ENCODE measurements at regions not wholly inside any gene's neighbourhood (a gene's known extent, or its start where the extent isn't known, plus 50 kb on each side); places are given as distances from the start of the nearest gene placed in this dataset.

DNA sequence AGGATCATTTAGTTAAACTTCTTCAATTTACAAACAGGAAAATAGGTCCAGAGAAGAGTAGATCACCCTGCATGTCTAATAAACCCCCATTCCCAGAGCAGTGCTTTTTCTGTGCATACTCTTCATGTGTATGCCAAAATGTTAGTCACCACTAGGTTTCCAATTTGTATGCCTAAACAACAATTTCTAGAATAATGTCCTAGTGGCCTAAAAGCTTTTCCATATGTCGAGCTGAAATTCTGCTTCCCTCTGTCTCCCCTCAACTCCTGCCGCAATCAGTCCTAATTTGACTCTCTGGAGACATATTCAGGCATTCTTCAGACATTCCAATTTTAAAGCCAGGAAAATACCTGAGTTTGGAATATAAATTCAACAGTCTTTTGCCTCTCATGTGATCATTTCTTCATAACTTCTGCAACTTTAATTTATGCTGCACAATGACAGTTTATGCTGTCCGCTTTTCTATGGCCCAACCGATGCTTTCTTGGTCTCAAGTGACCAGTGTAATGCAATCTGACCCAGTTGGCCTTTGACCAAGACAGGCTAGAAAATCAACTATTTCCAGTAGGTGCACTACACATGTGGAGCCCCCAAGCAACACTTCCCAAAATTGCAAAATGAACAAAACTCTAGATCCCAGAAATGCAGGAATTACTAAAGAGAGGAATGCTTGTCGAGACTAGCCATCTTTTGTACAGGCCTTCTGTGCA is 122.9 kb upstream of the FMR1 start:
- Histone ChIP-seq H3K18ac (ENCODE audit: low read length) (no peak overlapping the region), H3K4me1 (ENCODE audit: control insufficient read depth, low read depth, low read length) (no peaks in the 10 kb centered on the region), H3K23ac (ENCODE audit: low read length) (no peak overlapping the region), H3K9ac (ENCODE audit: low read length) (no peak overlapping the region), H2BK5ac (ENCODE audit: low read length) (no peak overlapping the region), H3K4ac (ENCODE audit: low read depth, low read length) (no peak overlapping the region), H3K4me3 (ENCODE audit: low read length) (no peak overlapping the region), H3K4me2 (ENCODE audit: low read length) (no peak overlapping the region), H3K27me3 (ENCODE audit: insufficient read depth, low read length, poor library complexity) (no peaks in the 10 kb centered on the region), H2BK15ac (replicated peaks; ENCODE audit: low read depth) (no peak overlapping the region), H2AK5ac (ENCODE audit: low read length) (no peak overlapping the region), H3K79me2 (ENCODE audit: control insufficient read depth, insufficient read depth, low read length) (no peaks in the 10 kb centered on the region), H4K8ac (ENCODE audit: low read depth, low read length) (no peak overlapping the region), H3K27ac (ENCODE audit: low read depth, low read length) (no peak overlapping the region), H2BK120ac (ENCODE audit: low read depth, low read length) (no peak overlapping the region), H4K5ac (ENCODE audit: low read length) (no peak overlapping the region), H3K56ac (ENCODE audit: low read length) (no peak overlapping the region), H3K36me3 (ENCODE audit: control insufficient read depth, insufficient read depth, low read length) (no peaks in the 10 kb centered on the region), H3K79me1 (ENCODE audit: low read length) (no peaks in the 10 kb centered on the region)
- DNase-seq: no peak
- WGBS (ENCODE audit: extremely low coverage, insufficient coverage, low lambda C conversion rate): no CpG with 5 or more reads among the region's 5 CpGs

DNA sequence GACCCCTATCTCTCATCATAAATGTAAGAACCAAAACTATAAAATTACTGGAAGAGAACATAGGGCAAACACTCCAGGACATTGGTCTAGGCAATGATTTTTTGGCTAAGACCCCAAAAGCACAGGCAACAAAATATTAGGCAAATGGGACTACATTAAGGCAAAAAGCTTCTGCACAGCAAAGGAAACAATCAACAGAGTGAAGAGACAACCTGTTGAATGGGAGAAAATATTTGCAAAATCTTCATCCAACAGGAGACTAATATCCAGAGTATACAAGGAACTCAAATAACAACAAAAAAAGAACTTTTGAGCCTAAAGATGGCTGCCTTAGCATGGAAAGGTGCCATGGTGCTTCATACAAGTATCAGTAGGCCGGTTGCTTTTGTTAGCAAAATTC is 111.1 kb upstream of the FMR1 start:
- no peaks in the 10 kb centered on the region for H3K27me3 ChIP-seq (ENCODE audit: insufficient read depth, low read length, poor library complexity)
- no peak overlapping the region for H4K8ac ChIP-seq (ENCODE audit: low read depth, low read length)
- H3K79me1 ChIP-seq (ENCODE audit: low read length): no peaks in the 10 kb centered on the region
- no peaks in the 10 kb centered on the region for H3K79me2 ChIP-seq (ENCODE audit: control insufficient read depth, insufficient read depth, low read length)
- no peak overlapping the region for H2BK120ac ChIP-seq (ENCODE audit: low read depth, low read length)
- H3K18ac ChIP-seq (ENCODE audit: low read length): no peak overlapping the region
- H3K36me3 ChIP-seq (ENCODE audit: control insufficient read depth, insufficient read depth, low read length): no peaks in the 10 kb centered on the region
- no peak overlapping the region for H4K5ac ChIP-seq (ENCODE audit: low read length)
- H3K23ac ChIP-seq (ENCODE audit: low read length): no peak overlapping the region
- no peak overlapping the region for H2AK5ac ChIP-seq (ENCODE audit: low read length)
- no peak for DNase-seq
- H2BK15ac ChIP-seq (replicated peaks; ENCODE audit: low read depth): no peak overlapping the region
- no CpG with 5 or more reads among the region's 1 CpG for whole genome bisulfite sequencing (ENCODE audit: extremely low coverage, insufficient coverage, low lambda C conversion rate)
- H3K4me3 ChIP-seq (ENCODE audit: low read length): no peak overlapping the region
- no peak overlapping the region for H3K4me2 ChIP-seq (ENCODE audit: low read length)
- H2BK5ac ChIP-seq (ENCODE audit: low read length): no peak overlapping the region
- no peak overlapping the region for H3K9ac ChIP-seq (ENCODE audit: low read length)
- no peak overlapping the region for H3K27ac ChIP-seq (ENCODE audit: low read depth, low read length)
- no peak overlapping the region for H3K56ac ChIP-seq (ENCODE audit: low read length)
- no peaks in the 10 kb centered on the region for H3K4me1 ChIP-seq (ENCODE audit: control insufficient read depth, low read depth, low read length)
- no peak overlapping the region for H3K4ac ChIP-seq (ENCODE audit: low read depth, low read length)

DNA sequence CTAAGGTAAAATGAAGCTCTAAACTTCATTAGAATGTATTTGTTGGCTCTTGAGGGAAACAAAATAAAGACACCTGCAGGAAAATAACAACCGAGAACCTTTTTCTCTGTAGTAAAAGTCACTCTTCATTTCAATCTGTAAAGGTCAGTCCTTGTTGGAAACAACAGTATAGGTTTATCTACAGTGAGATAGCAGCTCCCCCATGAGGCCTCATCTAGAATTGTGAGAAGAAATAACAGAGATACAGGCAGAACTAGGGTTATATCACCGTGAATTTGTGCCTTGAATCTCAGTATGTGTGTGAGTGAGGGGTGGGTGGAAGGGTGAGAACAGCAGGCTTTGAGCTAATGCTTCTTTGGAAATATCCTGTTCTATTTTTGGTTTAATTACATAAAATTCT is 107.8 kb upstream of the FMR1 start:
- Histone ChIP-seq H3K4me3 (ENCODE audit: low read length) (no peak overlapping the region), H3K79me2 (ENCODE audit: control insufficient read depth, insufficient read depth, low read length) (no peaks in the 10 kb centered on the region), H3K36me3 (ENCODE audit: control insufficient read depth, insufficient read depth, low read length) (no peaks in the 10 kb centered on the region), H3K18ac (ENCODE audit: low read length) (no peak overlapping the region), H3K4ac (ENCODE audit: low read depth, low read length) (no peak overlapping the region), H3K23ac (ENCODE audit: low read length) (no peak overlapping the region), H3K56ac (ENCODE audit: low read length) (no peak overlapping the region), H2AK5ac (ENCODE audit: low read length) (no peak overlapping the region), H3K27ac (ENCODE audit: low read depth, low read length) (no peak overlapping the region), H2BK15ac (replicated peaks; ENCODE audit: low read depth) (no peak overlapping the region), H3K9ac (ENCODE audit: low read length) (no peak overlapping the region), H3K4me2 (ENCODE audit: low read length) (no peak overlapping the region), H2BK120ac (ENCODE audit: low read depth, low read length) (no peak overlapping the region), H3K27me3 (ENCODE audit: insufficient read depth, low read length, poor library complexity) (no peaks in the 10 kb centered on the region), H2BK5ac (ENCODE audit: low read length) (no peak overlapping the region), H3K4me1 (ENCODE audit: control insufficient read depth, low read depth, low read length) (no peaks in the 10 kb centered on the region), H4K5ac (ENCODE audit: low read length) (no peak overlapping the region), H4K8ac (ENCODE audit: low read depth, low read length) (no peak overlapping the region), H3K79me1 (ENCODE audit: low read length) (no peaks in the 10 kb centered on the region)
- peak; percentile 48 for DNase-seq
- no CpG with 5 or more reads among the region's 2 CpGs for WGBS (ENCODE audit: extremely low coverage, insufficient coverage, low lambda C conversion rate)

DNA sequence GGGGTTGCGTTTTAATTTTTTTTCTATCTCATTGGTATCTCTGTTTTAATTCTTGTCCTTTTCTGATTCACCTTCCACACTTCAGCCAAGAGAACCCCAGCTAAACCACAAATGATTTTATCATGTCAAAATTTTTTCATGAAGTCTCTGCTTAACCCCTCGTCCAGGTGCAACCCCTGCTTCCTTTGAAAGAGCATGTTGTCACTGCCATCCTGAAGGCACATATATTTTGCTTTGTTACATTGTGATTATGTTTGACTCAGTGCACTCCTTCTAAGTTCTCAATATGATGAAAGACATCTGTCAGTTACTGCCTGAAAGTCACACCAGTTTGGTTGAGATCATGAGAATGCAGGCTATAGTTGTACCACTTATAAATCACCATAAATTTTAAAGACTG is 99.9 kb upstream of the FMR1 start:
- no peaks in the 10 kb centered on the region for H3K4me1 ChIP-seq (ENCODE audit: control insufficient read depth, low read depth, low read length)
- no peak overlapping the region for H3K4me3 ChIP-seq (ENCODE audit: low read length)
- H2BK120ac ChIP-seq (ENCODE audit: low read depth, low read length): no peak overlapping the region
- H3K18ac ChIP-seq (ENCODE audit: low read length): no peak overlapping the region
- no peak overlapping the region for H4K8ac ChIP-seq (ENCODE audit: low read depth, low read length)
- H3K56ac ChIP-seq (ENCODE audit: low read length): no peak overlapping the region
- no peaks in the 10 kb centered on the region for H3K79me1 ChIP-seq (ENCODE audit: low read length)
- H2BK15ac ChIP-seq (replicated peaks; ENCODE audit: low read depth): no peak overlapping the region
- H3K27me3 ChIP-seq (ENCODE audit: insufficient read depth, low read length, poor library complexity): no peaks in the 10 kb centered on the region
- no CpG with 5 or more reads among the region's 2 CpGs for whole genome bisulfite sequencing (ENCODE audit: extremely low coverage, insufficient coverage, low lambda C conversion rate)
- H3K36me3 ChIP-seq (ENCODE audit: control insufficient read depth, insufficient read depth, low read length): no peaks in the 10 kb centered on the region
- H4K5ac ChIP-seq (ENCODE audit: low read length): no peak overlapping the region
- no peak overlapping the region for H3K4ac ChIP-seq (ENCODE audit: low read depth, low read length)
- H2BK5ac ChIP-seq (ENCODE audit: low read length): no peak overlapping the region
- H2AK5ac ChIP-seq (ENCODE audit: low read length): no peak overlapping the region
- H3K23ac ChIP-seq (ENCODE audit: low read length): no peak overlapping the region
- no peak overlapping the region for H3K4me2 ChIP-seq (ENCODE audit: low read length)
- DNase-seq: no peak
- no peaks in the 10 kb centered on the region for H3K79me2 ChIP-seq (ENCODE audit: control insufficient read depth, insufficient read depth, low read length)
- H3K27ac ChIP-seq (ENCODE audit: low read depth, low read length): no peak overlapping the region
- H3K9ac ChIP-seq (ENCODE audit: low read length): no peak overlapping the region

DNA sequence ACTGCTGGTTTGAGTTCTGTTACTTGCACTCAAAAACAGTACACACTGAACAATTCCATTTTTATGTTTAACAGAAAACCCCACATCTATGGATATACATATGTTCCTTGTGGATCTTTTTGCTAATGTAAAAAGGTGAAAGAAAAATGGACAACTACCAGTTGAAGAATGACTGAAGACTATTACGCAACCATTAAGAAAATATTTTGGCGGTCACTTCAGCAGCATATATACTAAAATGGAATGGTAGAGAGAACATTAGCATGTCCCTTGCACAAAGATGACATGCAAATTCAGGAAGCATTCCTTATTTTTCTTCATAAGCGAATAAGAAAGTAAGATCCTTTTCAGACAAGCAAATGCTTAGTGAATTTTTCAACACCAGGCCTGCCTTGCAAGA is 84.6 kb upstream of the FMR1 start:
- Histone ChIP-seq H3K9ac (ENCODE audit: low read length) (no peak overlapping the region), H2BK5ac (ENCODE audit: low read length) (no peak overlapping the region), H2BK15ac (replicated peaks; ENCODE audit: low read depth) (no peak overlapping the region), H3K4me2 (ENCODE audit: low read length) (no peak overlapping the region), H3K27ac (ENCODE audit: low read depth, low read length) (no peak overlapping the region), H3K56ac (ENCODE audit: low read length) (no peak overlapping the region), H4K8ac (ENCODE audit: low read depth, low read length) (no peak overlapping the region), H3K18ac (ENCODE audit: low read length) (no peak overlapping the region), H3K36me3 (ENCODE audit: control insufficient read depth, insufficient read depth, low read length) (no peaks in the 10 kb centered on the region), H4K5ac (ENCODE audit: low read length) (no peak overlapping the region), H3K79me2 (ENCODE audit: control insufficient read depth, insufficient read depth, low read length) (no peaks in the 10 kb centered on the region), H2AK5ac (ENCODE audit: low read length) (no peak overlapping the region), H3K27me3 (ENCODE audit: insufficient read depth, low read length, poor library complexity) (no peaks in the 10 kb centered on the region), H3K4ac (ENCODE audit: low read depth, low read length) (no peak overlapping the region), H3K4me3 (ENCODE audit: low read length) (no peak overlapping the region), H3K23ac (ENCODE audit: low read length) (no peak overlapping the region), H3K79me1 (ENCODE audit: low read length) (no peaks in the 10 kb centered on the region), H3K4me1 (ENCODE audit: control insufficient read depth, low read depth, low read length) (no peaks in the 10 kb centered on the region), H2BK120ac (ENCODE audit: low read depth, low read length) (no peak overlapping the region)
- WGBS (ENCODE audit: extremely low coverage, insufficient coverage, low lambda C conversion rate): no CpG with 5 or more reads among the region's 3 CpGs
- DNase-seq: no peak

DNA sequence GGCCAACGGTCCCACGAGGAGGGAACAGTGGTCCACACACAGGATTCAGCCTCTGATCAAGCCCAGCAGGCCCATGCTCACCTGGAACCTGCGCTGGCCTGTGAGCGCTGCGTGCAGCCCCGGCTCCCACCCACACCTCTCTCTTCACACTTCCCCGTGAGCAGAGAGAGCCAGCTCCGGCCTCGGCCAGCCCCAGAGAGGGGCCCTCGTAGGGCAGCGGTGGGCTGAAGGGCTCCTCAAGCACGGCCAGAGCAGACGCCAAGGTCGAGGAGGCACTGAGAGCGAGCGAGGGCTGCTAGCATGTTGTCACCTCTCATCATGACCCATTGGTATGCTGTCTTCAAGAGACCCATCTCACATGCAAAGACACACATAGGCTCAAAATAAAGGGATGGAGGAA is 83.0 kb upstream of the FMR1 start:
- Histone ChIP-seq H3K79me1 (ENCODE audit: low read length) (no peaks in the 10 kb centered on the region), H3K4me3 (ENCODE audit: low read length) (no peak overlapping the region), H2BK5ac (ENCODE audit: low read length) (no peak overlapping the region), H4K8ac (ENCODE audit: low read depth, low read length) (no peak overlapping the region), H3K27ac (ENCODE audit: low read depth, low read length) (no peak overlapping the region), H3K9ac (ENCODE audit: low read length) (no peak overlapping the region), H3K4ac (ENCODE audit: low read depth, low read length) (no peak overlapping the region), H3K4me1 (ENCODE audit: control insufficient read depth, low read depth, low read length) (no peaks in the 10 kb centered on the region), H2BK15ac (replicated peaks; ENCODE audit: low read depth) (no peak overlapping the region), H4K5ac (ENCODE audit: low read length) (no peak overlapping the region), H3K23ac (ENCODE audit: low read length) (no peak overlapping the region), H3K27me3 (ENCODE audit: insufficient read depth, low read length, poor library complexity) (no peaks in the 10 kb centered on the region), H3K56ac (ENCODE audit: low read length) (no peak overlapping the region), H2BK120ac (ENCODE audit: low read depth, low read length) (no peak overlapping the region), H2AK5ac (ENCODE audit: low read length) (no peak overlapping the region), H3K36me3 (ENCODE audit: control insufficient read depth, insufficient read depth, low read length) (no peaks in the 10 kb centered on the region), H3K79me2 (ENCODE audit: control insufficient read depth, insufficient read depth, low read length) (no peaks in the 10 kb centered on the region), H3K18ac (ENCODE audit: low read length) (no peak overlapping the region), H3K4me2 (ENCODE audit: low read length) (no peak overlapping the region)
- no CpG with 5 or more reads among the region's 16 CpGs for whole genome bisulfite sequencing (ENCODE audit: extremely low coverage, insufficient coverage, low lambda C conversion rate)
- DNase-seq: no peak

All from mesendoderm (in vitro differentiated cells).